HG02981 (cell line): ENCODE measurements at regions not wholly inside any gene's neighbourhood (a gene's known extent, or its start where the extent isn't known, plus 50 kb on each side); places are given as distances from the start of the nearest gene placed in this dataset.

Experiments
- ATAC-seq: cut with Tn5 transposase; IDR thresholded peaks from one replicate; pipeline ENCODE4 v1.9.1; 2021; ENCODE audit warnings: mild to moderate bottlenecking, moderate library complexity; ENCODE audit not compliant: unreplicated experiment

DNA sequence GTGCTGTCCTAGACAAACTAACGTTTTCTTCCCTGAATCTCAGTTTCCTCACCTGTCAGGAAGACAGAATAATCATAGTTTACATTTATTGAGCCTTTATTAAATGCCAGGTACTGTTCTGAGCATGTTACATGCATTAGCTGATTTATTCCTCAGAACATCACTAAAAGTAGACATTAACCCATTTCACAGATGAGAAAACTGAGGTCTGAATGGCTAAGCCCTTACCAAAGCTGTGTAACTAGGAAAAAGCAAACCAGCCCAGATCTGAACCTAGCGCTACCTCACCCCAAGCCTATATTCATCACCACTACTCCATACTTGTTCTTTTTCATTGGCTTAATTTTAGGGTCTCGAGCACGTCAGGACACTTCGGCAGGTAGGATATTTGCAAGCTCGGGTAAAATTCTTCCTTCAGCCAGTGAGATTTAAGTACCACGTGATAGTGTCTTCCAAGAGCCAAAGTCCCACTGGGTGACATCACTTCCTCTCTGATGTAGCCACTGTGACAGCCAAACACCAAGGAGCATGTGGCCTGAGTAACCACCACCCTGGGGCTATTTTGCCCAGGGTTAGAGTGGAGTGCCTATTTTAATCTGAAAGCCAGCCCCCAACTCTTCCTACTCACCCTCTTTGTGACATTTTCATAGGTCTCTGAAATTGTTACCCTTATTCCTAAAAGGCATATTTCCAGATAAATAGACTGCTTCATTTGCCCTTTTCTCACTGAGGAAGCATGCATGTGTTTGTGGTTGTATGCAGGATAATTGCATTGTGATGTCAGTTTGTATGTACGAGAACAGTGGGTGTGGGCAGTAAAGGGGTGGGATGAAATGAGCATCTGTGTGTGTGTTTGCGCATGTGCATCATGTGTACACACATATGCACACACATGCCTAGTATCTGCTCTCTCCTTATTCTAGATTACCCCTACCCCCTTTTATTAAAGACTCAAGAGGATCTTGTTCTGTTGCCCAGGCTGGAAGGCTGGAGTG lies 62.2 kb upstream of the WSCD2 start:
- no peak for ATAC-seq

DNA sequence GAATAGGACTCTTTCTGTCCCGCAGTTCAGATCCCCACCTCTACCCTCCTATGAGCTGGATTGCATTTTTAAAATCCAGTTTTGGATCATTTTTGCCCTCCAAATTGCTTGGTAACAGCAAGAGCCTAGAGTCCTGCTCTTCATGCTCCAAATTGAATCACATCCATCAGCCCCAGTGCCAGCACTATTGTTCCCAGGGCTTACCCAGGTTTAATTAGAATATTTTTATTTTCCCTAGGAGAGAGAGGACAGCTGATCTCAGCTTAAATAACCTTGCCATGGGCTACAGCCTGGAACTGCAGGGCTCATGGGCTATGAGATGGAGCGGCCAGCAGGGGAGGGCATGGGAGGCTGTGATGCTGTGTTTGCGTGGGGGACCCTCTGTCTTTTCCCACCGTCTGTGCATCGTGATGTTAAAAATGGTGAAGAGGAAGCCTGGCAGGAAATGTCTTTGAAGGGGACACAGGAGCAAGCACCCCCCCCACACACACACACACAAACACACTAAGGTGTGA lies 59.4 kb upstream of the WSCD2 start:
- ATAC-seq: no peak

GRCh38 chr12:108075561-108075960 lies 53.5 kb upstream of the WSCD2 start:
- ATAC-seq: no peak

- no peak for ATAC-seq
Observed at GRCh38 chr12:108076556-108076955, 52.5 kb upstream of the WSCD2 start.

- no peak for ATAC-seq
Observed at GRCh38 chr12:108078428-108078827, 50.7 kb upstream of the WSCD2 start.
